K562 (cell line): ENCODE measurements at regions not wholly inside any gene's neighbourhood (a gene's known extent, or its start where the extent isn't known, plus 50 kb on each side); places are given as distances from the start of the nearest gene placed in this dataset.

Source experiments
- ATAC-seq: fragments of 200-7000 bp; cut with Tn5 transposase; 3 replicates; pipeline ENCODE4 v1.9.1; 2020; ENCODE audit warnings: moderate library complexity
- BruUV-seq: library from RNA; stranded (reverse); fragments of 400-500 nt; replicated peaks from 2 replicates; lab custom pipeline; 2021; lab: Mats Ljungman, UMichigan
- CTCF ChIA-PET: fragments of 300-600 bp; formaldehyde crosslinking; extraction: SDS; loops from one replicate; lab custom pipeline; 2021; ENCODE audit warnings: low intra/inter-chr PET ratio; lab: Yijun Ruan, JAX
- POLR2A ChIA-PET: fragments of 300-600, 350-650 bp; sonication (Branson Sonifier 250); formaldehyde crosslinking; extraction: SDS; loops from one replicate; lab custom pipeline; 2021; ENCODE audit warnings: antibody characterized with exemption, inconsistent platforms; lab: Yijun Ruan, JAX
- DNase-seq, 4 experiments: peaks; one replicate each; pipeline versions ENCODE4 v3.0.0 to v3.0.0-alpha.2; 2011 to 2018; ENCODE audit warnings: low spot score in 3 of 4, mixed read lengths in 3 of 4; ENCODE audit errors: extremely low read depth in 1 of 4
- FAIRE-seq: peaks from 2 replicates; lab custom pipeline; 2011; peaks lifted over from hg19 to GRCh38; lab: Jason Lieb, UNC
- H2AFZ ChIP-seq: 2 replicates; pipeline ENCODE4 v1.6.0; 2011; ENCODE audit warnings: low read depth, low read length, control low read depth, inconsistent platforms
- H3K27ac ChIP-seq: fragments of 200-600 bp; 3 replicates; pipeline ENCODE4 v1.8.0; 2011; ENCODE audit warnings: low read depth, mild to moderate bottlenecking, control low read depth, inconsistent platforms, low read length, moderate library complexity, mixed read lengths; ENCODE audit errors: extremely low read depth
- H3K27me3 ChIP-seq, 2 experiments: fragments of 300-600 bp in 1 of 2; 2 replicates in 1 of 2; 3 replicates in 1 of 2; pipeline versions ENCODE4 v1.6.0 to v1.8.0; 2011; ENCODE audit warnings: inconsistent platforms in 2 of 2, low read length in 2 of 2, mild to moderate bottlenecking in 1 of 2, mixed read lengths in 1 of 2, moderate library complexity in 1 of 2; ENCODE audit not compliant: control insufficient read depth in 2 of 2, insufficient read depth in 2 of 2
- H3K36me3 ChIP-seq: fragments of 300-600 bp; 3 replicates; pipeline ENCODE4 v1.8.0; 2011; ENCODE audit warnings: mild to moderate bottlenecking, low read length, inconsistent platforms; ENCODE audit not compliant: control insufficient read depth, insufficient read depth
- H3K4me1 ChIP-seq, 2 experiments: fragments of 200-600 bp in 1 of 2; replicated peaks in 1 of 2; 2 replicates in 1 of 2; 3 replicates in 1 of 2; pipeline versions ENCODE4 v1.5.1 to v1.8.0; 2011; ENCODE audit warnings: inconsistent platforms in 2 of 2, low read length in 2 of 2, mild to moderate bottlenecking in 1 of 2, mixed read lengths in 1 of 2, moderate library complexity in 1 of 2; ENCODE audit not compliant: control insufficient read depth in 2 of 2, insufficient read depth in 2 of 2
- H3K4me2 ChIP-seq: 2 replicates; pipeline ENCODE4 v1.6.1; 2011; ENCODE audit warnings: low read length, control low read depth, inconsistent platforms, mixed read lengths; ENCODE audit not compliant: insufficient read depth
- H3K4me3 ChIP-seq: fragments of 200-600 bp; sonication (generic), shearing (Covaris generic); 2 replicates; pipeline ENCODE4 v1.5.1; 2016; ENCODE audit warnings: control low read depth, inconsistent platforms
- H3K79me2 ChIP-seq: fragments of 200-600 bp; 3 replicates; pipeline ENCODE4 v1.8.0; 2011; ENCODE audit warnings: low read length, inconsistent platforms; ENCODE audit not compliant: control insufficient read depth, insufficient read depth
- H3K9ac ChIP-seq, 2 experiments: 2 replicates each; pipeline versions ENCODE4 v1.6.0 to v1.6.1; 2011; ENCODE audit warnings: low read depth in 2 of 2, low read length in 2 of 2, control low read depth in 1 of 2, inconsistent platforms in 1 of 2, mild to moderate bottlenecking in 1 of 2, mixed read lengths in 1 of 2; ENCODE audit not compliant: insufficient read depth in 1 of 2
- H3K9me1 ChIP-seq: one replicate; pipeline ENCODE4 v1.6.0; 2011; ENCODE audit warnings: inconsistent platforms, mild to moderate bottlenecking, low read length, moderate library complexity; ENCODE audit not compliant: control insufficient read depth, insufficient read depth
- H3K9me3 ChIP-seq: replicated peaks from 2 replicates; pipeline ENCODE4 v1.5.1; 2011; ENCODE audit warnings: low read depth, low read length, inconsistent platforms; ENCODE audit not compliant: control insufficient read depth, insufficient read depth
- H4K20me1 ChIP-seq: replicated peaks from 2 replicates; pipeline ENCODE4 v1.6.1; 2011; ENCODE audit warnings: low read length, inconsistent platforms, mixed read lengths; ENCODE audit not compliant: control insufficient read depth, insufficient read depth
- CEBPB ChIP-seq: fragments of 450-650 bp; IDR thresholded peaks from 2 replicates; pipeline ENCODE4 v1.6.1; 2016; ENCODE audit warnings: missing genetic modification characterization, missing compliant biosample characterization
- CREBBP ChIP-seq: IDR thresholded peaks from one replicate; pipeline ENCODE4 v1.6.1; 2012; ENCODE audit warnings: low read depth, mild to moderate bottlenecking, control low read depth, inconsistent platforms, low read length
- ERF ChIP-seq: fragments of 450-650 bp; formaldehyde crosslinking; IDR thresholded peaks from 2 replicates; pipeline ENCODE4 v1.4.0; 2020; ENCODE audit warnings: mild to moderate bottlenecking, mixed read lengths
- GATAD2A ChIP-seq: fragments of 450-650 bp; IDR thresholded peaks from 2 replicates; pipeline ENCODE4 v1.6.1; 2017
- HMGN3 ChIP-seq: IDR thresholded peaks from 2 replicates; pipeline ENCODE4 v1.6.1; 2011; ENCODE audit warnings: borderline replicate concordance, low read depth, mild to moderate bottlenecking, mixed read lengths, low read length; ENCODE audit not compliant: insufficient read length; ENCODE audit errors: extremely low read depth
- JUN ChIP-seq, 2 experiments: sonication (generic) in 1 of 2; formaldehyde crosslinking in 1 of 2; IDR thresholded peaks; 2 replicates each; pipeline versions ENCODE4 v1.6.1 to v1.8.0; 2012 to 2022; ENCODE audit warnings: borderline replicate concordance in 2 of 2, mild to moderate bottlenecking in 2 of 2, improper control_type of control experiment in 1 of 2, low read depth in 1 of 2, low read length in 1 of 2, missing genetic modification reagents in 1 of 2
- KDM1A ChIP-seq, 2 experiments: fragments of 450-650 bp; IDR thresholded peaks; 2 replicates each; pipeline ENCODE4 v1.6.1; 2016; ENCODE audit warnings: mild to moderate bottlenecking in 2 of 2
- KLF13 ChIP-seq: fragments of 450-650 bp; IDR thresholded peaks from 2 replicates; pipeline ENCODE4 v1.6.1; 2016; ENCODE audit warnings: missing genetic modification characterization, low read depth, mild to moderate bottlenecking, missing compliant biosample characterization, moderate library complexity, borderline replicate concordance
- TAF15 ChIP-seq: fragments of 200-400 bp; formaldehyde crosslinking; IDR thresholded peaks from 2 replicates; pipeline ENCODE4 v1.6.1; 2017; ENCODE audit warnings: mild to moderate bottlenecking, low read depth, low read length, moderate library complexity
- ZBTB8A ChIP-seq: fragments of 450-650 bp; IDR thresholded peaks from 2 replicates; pipeline ENCODE4 v1.6.1; 2018; ENCODE audit warnings: mild to moderate bottlenecking, moderate library complexity; ENCODE audit not compliant: partially characterized antibody
- ZNF316 ChIP-seq: fragments of 450-650 bp; IDR thresholded peaks from 2 replicates; pipeline ENCODE4 v1.6.1; 2016
- WGBS: fragments of 100-300 bp; shearing (Covaris generic); methylation state at CpG from one replicate; pipeline ENCODE4 v1.1.6; 2016; ENCODE audit warnings: low coverage, mixed read lengths; ENCODE audit not compliant: insufficient coverage; ENCODE audit errors: missing lambda C conversion rate; 5-methylcytosine and 5-hydroxymethylcytosine counted together
- in situ Hi-C: fragments of 300-500 bp; cut with MboI; formaldehyde crosslinking; loops from 4 replicates; pipeline ENCODE4 v1.15.0; 2018; ENCODE audit warnings: inconsistent platforms, mixed read lengths
- intact Hi-C: fragments of 100-400 bp; cut with micrococcal nuclease; formaldehyde crosslinking; loops from 2 replicates; pipeline ENCODE4 v1.14.2; 2022
- TF ChIP-seq, protein P1 (sequence below): fragments of 450-650 bp; IDR thresholded peaks from 2 replicates; pipeline ENCODE4 v1.6.1; 2016; ENCODE audit warnings: low read depth

DNA sequence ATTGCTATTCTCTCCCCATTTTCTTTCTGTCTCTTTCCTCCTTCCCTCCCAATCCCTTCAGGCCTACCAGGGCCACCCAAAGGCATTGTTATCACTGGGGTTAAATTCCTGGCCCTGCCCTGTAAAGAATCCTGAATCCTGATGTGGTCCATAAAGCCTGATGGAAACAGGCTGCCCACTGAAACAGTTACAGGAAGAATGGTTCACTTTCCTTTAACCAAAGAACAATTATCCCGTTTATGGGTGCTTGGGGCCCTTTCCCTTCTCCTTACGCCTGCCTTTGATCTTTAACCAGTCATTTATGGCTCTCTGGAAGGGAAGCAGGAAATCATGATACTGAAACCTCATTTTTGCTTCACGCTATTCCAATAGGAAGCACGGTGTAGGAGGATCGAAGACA lies 273.1 kb upstream of the NEBL start:
- POLR2A ChIA-PET: interaction anchor here (1.0 kb wide), 1 partner anchor 9 kb away, joined by 4 read pairs; no protein-coding TSS in a partner anchor
- no peak overlapping the region for H3K9ac ChIP-seq
- WGBS: 66% methylated on average over 5 of the region's 5 CpGs
- H3K4me3 ChIP-seq: no peak overlapping the region
- no peak overlapping the region for H3K4me2 ChIP-seq
- H3K9me3 ChIP-seq: no peaks in the 10 kb centered on the region
- intact Hi-C loops: no loop called here
- DNase-seq (no peak), FAIRE-seq (no peak), ATAC-seq (no peak)
- CTCF ChIA-PET: no interaction called here
- in situ Hi-C loops: no loop called here
- no peaks in the 10 kb centered on the region for H3K27me3 ChIP-seq
- H3K36me3 ChIP-seq: peaks cover 5% of the 10 kb centered on the region; the same call in 1 of the 3 replicates
- H4K20me1 ChIP-seq: no peaks in the 10 kb centered on the region
- H3K4me1 ChIP-seq: peaks cover 14 to 21% of the 10 kb centered on the region in 2 experiments; a peak in 4 of 5 replicates
- BruUV-seq: no TSS peak
- TF ChIP-seq KDM1A (IDR thresholded peaks at IDR 0.05) (no peak), ERF (CRISPR knock-in tag) (no peak), CREBBP (no peak), TAF15 (no peak), CEBPB (tag) (no peak), HMGN3 (no peak), ZNF316 (no peak), ZBTB8A (no peak), KLF13 (tag) (no peak), GATAD2A (no peak), JUN (IDR thresholded peaks at IDR 0.05; ENCODE audit: borderline replicate concordance, low read depth, low read length) (no peak), JUN (CRISPR knock-in tag; IDR thresholded peaks at IDR 0.05; ENCODE audit: borderline replicate concordance) (no peak)
- TF ChIP-seq, protein P1, sequence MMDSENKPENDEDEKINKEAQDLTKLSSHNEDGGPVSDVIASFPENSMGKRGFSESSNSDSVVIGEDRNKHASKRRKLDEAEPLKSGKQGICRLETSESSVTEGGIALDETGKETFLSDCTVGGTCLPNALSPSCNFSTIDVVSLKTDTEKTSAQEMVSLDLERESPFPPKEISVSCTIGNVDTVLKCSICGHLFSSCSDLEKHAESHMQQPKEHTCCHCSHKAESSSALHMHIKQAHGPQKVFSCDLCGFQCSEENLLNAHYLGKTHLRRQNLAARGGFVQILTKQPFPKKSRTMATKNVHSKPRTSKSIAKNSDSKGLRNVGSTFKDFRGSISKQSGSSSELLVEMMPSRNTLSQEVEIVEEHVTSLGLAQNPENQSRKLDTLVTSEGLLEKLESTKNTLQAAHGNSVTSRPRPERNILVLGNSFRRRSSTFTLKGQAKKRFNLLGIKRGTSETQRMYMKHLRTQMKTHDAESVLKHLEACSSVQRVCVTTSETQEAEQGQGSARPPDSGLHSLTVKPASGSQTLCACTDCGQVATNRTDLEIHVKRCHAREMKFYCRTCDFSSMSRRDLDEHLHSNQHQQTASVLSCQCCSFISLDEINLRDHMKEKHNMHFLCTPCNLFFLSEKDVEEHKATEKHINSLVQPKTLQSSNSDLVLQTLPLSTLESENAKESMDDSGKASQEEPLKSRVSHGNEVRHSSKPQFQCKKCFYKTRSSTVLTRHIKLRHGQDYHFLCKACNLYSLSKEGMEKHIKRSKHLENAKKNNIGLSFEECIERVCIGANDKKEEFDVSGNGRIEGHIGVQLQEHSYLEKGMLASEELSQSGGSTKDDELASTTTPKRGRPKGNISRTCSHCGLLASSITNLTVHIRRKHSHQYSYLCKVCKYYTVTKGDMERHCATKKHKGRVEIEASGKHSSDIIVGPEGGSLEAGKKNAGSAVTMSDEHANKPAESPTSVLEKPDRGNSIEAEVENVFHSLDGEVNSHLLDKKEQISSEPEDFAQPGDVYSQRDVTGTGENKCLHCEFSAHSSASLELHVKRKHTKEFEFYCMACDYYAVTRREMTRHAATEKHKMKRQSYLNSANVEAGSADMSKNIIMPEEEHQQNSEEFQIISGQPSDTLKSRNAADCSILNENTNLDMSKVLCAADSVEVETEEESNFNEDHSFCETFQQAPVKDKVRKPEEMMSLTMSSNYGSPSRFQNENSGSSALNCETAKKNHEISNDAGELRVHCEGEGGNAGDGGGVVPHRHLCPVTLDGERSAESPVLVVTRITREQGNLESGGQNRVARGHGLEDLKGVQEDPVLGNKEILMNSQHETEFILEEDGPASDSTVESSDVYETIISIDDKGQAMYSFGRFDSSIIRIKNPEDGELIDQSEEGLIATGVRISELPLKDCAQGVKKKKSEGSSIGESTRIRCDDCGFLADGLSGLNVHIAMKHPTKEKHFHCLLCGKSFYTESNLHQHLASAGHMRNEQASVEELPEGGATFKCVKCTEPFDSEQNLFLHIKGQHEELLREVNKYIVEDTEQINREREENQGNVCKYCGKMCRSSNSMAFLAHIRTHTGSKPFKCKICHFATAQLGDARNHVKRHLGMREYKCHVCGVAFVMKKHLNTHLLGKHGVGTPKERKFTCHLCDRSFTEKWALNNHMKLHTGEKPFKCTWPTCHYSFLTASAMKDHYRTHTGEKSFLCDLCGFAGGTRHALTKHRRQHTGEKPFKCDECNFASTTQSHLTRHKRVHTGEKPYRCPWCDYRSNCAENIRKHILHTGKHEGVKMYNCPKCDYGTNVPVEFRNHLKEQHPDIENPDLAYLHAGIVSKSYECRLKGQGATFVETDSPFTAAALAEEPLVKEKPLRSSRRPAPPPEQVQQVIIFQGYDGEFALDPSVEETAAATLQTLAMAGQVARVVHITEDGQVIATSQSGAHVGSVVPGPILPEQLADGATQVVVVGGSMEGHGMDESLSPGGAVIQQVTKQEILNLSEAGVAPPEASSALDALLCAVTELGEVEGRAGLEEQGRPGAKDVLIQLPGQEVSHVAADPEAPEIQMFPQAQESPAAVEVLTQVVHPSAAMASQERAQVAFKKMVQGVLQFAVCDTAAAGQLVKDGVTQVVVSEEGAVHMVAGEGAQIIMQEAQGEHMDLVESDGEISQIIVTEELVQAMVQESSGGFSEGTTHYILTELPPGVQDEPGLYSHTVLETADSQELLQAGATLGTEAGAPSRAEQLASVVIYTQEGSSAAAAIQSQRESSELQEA: no peak
- H3K9me1 ChIP-seq: no peaks in the 10 kb centered on the region
- no peak overlapping the region for H3K27ac ChIP-seq
- H2AFZ ChIP-seq: no peak overlapping the region
- peaks cover 3% of the 10 kb centered on the region; the same call in 2 of the 3 replicates for H3K79me2 ChIP-seq
